ENCODE measurements at regions not wholly inside any gene's neighbourhood (a gene's known extent, or its start where the extent isn't known, plus 50 kb on each side); places are given as distances from the start of the nearest gene placed in this dataset.

DNA sequence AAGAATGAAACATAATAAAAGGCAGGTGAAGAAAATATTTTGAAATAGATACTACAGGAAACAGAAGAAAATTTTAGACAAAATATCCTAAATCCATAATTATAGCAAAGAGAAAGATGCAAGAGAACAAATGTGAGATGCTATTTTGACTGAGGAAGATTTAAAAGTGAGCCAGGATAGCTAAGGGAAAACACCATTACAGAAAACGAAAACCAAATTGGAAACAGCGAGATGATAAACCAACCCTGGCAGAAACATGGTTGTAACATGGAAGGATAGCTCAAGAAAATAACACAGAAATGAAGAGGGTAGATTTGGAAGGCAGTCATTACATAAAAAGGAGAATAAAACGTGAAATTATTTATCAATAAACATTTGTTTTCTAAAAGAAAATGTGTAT is 267.2 kb upstream of the NREP start:
- H3K27ac ChIP-seq = no peak overlapping the region
- in situ Hi-C loops (cut with MboI; ENCODE audit: low pct_ligation_motif_present in 1 of 4, low pct_unique_long_range_greater_than_20kb in 1 of 4, low sequenced_read_pairs in 3 of 4) = no loop called here
- no peaks in the 10 kb centered on the region for H3K36me3 ChIP-seq
- no peaks in the 10 kb centered on the region for H3K4me1 ChIP-seq
- no peak overlapping the region for H3K4me3 ChIP-seq
- no peaks in the 10 kb centered on the region for H3K9me3 ChIP-seq
- H3K27me3 ChIP-seq = no peaks in the 10 kb centered on the region
- no peak for DNase-seq
- TF ChIP-seq POLR2A (IDR thresholded peaks at IDR 0.05) (no peak), POLR2AphosphoS5 (IDR thresholded peaks at IDR 0.05) (no peak), EP300 (IDR thresholded peaks at IDR 0.05; ENCODE audit: low read depth) (no peak)
- TF ChIP-seq, protein P1, sequence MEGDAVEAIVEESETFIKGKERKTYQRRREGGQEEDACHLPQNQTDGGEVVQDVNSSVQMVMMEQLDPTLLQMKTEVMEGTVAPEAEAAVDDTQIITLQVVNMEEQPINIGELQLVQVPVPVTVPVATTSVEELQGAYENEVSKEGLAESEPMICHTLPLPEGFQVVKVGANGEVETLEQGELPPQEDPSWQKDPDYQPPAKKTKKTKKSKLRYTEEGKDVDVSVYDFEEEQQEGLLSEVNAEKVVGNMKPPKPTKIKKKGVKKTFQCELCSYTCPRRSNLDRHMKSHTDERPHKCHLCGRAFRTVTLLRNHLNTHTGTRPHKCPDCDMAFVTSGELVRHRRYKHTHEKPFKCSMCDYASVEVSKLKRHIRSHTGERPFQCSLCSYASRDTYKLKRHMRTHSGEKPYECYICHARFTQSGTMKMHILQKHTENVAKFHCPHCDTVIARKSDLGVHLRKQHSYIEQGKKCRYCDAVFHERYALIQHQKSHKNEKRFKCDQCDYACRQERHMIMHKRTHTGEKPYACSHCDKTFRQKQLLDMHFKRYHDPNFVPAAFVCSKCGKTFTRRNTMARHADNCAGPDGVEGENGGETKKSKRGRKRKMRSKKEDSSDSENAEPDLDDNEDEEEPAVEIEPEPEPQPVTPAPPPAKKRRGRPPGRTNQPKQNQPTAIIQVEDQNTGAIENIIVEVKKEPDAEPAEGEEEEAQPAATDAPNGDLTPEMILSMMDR (IDR thresholded peaks at IDR 0.05) = no peak
- WGBS, 2 donors (ENCODE audit: low coverage in 1 of 2) = 66 to 76% methylated on average over 3 of the region's 3 CpGs
- intact Hi-C loops (cut with DNase I; ENCODE audit: low total_unique reads) = loop anchor here (10.0 kb wide), 1 partner anchor 1621 kb away; no protein-coding TSS in a partner anchor

DNA sequence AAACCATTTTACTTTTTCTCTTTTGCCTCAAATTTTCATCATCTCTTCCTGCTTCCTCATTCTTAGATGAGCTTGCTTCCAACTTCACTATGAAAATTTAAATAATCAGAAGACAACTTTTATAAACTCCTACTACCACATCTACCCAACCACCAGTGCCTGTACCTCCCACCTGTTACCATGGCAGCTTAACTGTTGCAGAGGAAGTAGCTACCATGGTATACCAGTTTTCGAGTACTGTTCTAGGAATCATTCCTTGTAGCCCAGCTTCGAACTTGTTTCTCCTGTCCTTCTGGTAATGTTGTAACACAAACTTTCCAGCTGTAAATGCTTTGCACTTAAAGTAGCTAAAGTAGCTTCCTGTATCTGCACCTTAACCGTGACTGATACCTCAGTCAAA is 266.8 kb upstream of the NREP start:
- no peaks in the 10 kb centered on the region for H3K9me3 ChIP-seq
- intact Hi-C loops (cut with DNase I; ENCODE audit: low total_unique reads) = loop anchor here (10.0 kb wide), 1 partner anchor 1621 kb away; no protein-coding TSS in a partner anchor

DNA sequence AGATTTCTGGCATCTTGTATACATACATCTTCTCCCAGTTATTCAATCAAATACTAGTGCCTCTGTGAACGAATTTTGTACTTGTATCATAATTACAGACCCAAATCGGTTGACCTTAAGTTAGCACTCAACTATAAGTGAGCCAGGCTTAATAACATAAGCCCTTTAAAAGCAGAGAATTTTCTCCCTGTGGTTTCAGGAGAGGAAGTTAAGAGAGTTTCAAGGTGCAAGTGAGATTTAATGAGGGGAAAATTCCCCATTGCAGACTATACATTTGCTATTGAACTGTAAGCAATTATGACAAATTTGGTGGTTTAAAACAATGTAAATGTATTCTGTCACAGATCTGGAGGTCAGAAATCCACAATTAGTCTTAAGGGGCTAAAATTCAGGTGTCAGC is 261.9 kb upstream of the NREP start:
- DNase-seq = no peak
- in situ Hi-C loops (cut with MboI; ENCODE audit: low pct_ligation_motif_present in 1 of 4, low pct_unique_long_range_greater_than_20kb in 1 of 4, low sequenced_read_pairs in 3 of 4) = no loop called here
- Histone ChIP-seq H3K9me3 (no peaks in the 10 kb centered on the region), H3K4me3 (no peak overlapping the region), H3K27me3 (no peaks in the 10 kb centered on the region), H3K4me1 (no peaks in the 10 kb centered on the region), H3K27ac (no peak overlapping the region), H3K36me3 (no peaks in the 10 kb centered on the region)
- 48 to 53% methylated on average over 2 of the region's 2 CpGs for WGBS, 2 donors (ENCODE audit: low coverage in 1 of 2)
- intact Hi-C loops (cut with DNase I; ENCODE audit: low total_unique reads) = no loop called here
- TF ChIP-seq POLR2A (IDR thresholded peaks at IDR 0.05) (no peak), EP300 (IDR thresholded peaks at IDR 0.05; ENCODE audit: low read depth) (no peak), POLR2AphosphoS5 (IDR thresholded peaks at IDR 0.05) (no peak)
- TF ChIP-seq, protein P1 (IDR thresholded peaks at IDR 0.05) = no peak

More for the DNA sequence above, 266.8 kb upstream of the NREP start:
- DNase-seq = no peak
- WGBS, 2 donors (ENCODE audit: low coverage in 1 of 2) = 78 to 85% methylated on average over 1 to 3 of the region's 3 CpGs
- H3K27ac ChIP-seq = no peak overlapping the region
- no peak overlapping the region for H3K4me3 ChIP-seq
- H3K4me1 ChIP-seq = no peaks in the 10 kb centered on the region
- no peaks in the 10 kb centered on the region for H3K36me3 ChIP-seq
- in situ Hi-C loops (cut with MboI; ENCODE audit: low pct_ligation_motif_present in 1 of 4, low pct_unique_long_range_greater_than_20kb in 1 of 4, low sequenced_read_pairs in 3 of 4) = no loop called here
- no peaks in the 10 kb centered on the region for H3K27me3 ChIP-seq
- TF ChIP-seq POLR2AphosphoS5 (IDR thresholded peaks at IDR 0.05) (no peak), POLR2A (IDR thresholded peaks at IDR 0.05) (no peak), EP300 (IDR thresholded peaks at IDR 0.05; ENCODE audit: low read depth) (no peak)
- TF ChIP-seq, protein P1 (IDR thresholded peaks at IDR 0.05) = no peak

DNA sequence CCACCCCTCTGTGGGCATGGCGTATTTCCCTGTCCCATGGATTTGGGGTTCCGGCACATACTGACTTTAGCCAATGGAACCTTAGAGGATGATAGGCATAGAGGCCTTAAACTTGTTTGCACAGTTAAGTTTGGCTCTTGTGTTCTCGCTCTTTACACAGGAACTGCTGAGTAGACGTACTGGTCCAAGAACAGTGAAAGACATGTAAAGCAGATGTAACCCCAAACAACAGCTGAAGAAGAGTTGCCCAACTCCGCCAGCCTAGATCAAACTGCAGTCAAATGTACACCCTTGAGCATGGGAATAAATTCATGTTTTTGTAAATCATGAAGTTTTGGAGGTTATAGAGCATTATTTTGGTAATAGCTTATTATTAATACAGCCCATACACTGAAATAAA is 260.0 kb upstream of the NREP start:
- TF ChIP-seq, protein P1 (IDR thresholded peaks at IDR 0.05) = no peak
- TF ChIP-seq POLR2AphosphoS5 (IDR thresholded peaks at IDR 0.05) (no peak), EP300 (IDR thresholded peaks at IDR 0.05; ENCODE audit: low read depth) (no peak), POLR2A (IDR thresholded peaks at IDR 0.05) (no peak)
- intact Hi-C loops (cut with DNase I; ENCODE audit: low total_unique reads) = no loop called here
- Histone ChIP-seq H3K4me1 (peaks cover 0 to 4% (median 0%) of the 10 kb centered on the region in 4 donors), H3K27me3 (no peaks in the 10 kb centered on the region), H3K27ac (no peak overlapping the region), H3K36me3 (no peaks in the 10 kb centered on the region), H3K9me3 (no peaks in the 10 kb centered on the region), H3K4me3 (no peak overlapping the region)
- WGBS, 2 donors (ENCODE audit: low coverage in 1 of 2) = 91 to 95% methylated on average over 5 of the region's 5 CpGs
- in situ Hi-C loops (cut with MboI; ENCODE audit: low pct_ligation_motif_present in 1 of 4, low pct_unique_long_range_greater_than_20kb in 1 of 4, low sequenced_read_pairs in 3 of 4) = no loop called here
- DNase-seq = no peak
